ENCODE measurements at regions not wholly inside any gene's neighbourhood (a gene's known extent, or its start where the extent isn't known, plus 50 kb on each side); places are given as distances from the start of the nearest gene placed in this dataset.

GRCh38 chr16:6153901-6154300 is 1056.3 kb upstream of the EEF2KMT start:
- Mint-ChIP-seq H3K9me3 (peaks cover 6 to 7% of the 10 kb centered on the region in 2 donors), H3K27me3 (ENCODE audit: low read depth) (no peaks in the 10 kb centered on the region), H3K4me1 (ENCODE audit: low read depth) (no peaks in the 10 kb centered on the region), H3K27ac (no peak overlapping the region), H3K36me3 (ENCODE audit: insufficient read depth in 2 of 2) (no peaks in the 10 kb centered on the region), H3K4me3 (no peak overlapping the region)
- ATAC-seq (replicated peaks in 1 of 2) (no peak), DNase-seq (no peak)

GRCh38 chr16:6149031-6149430 is 1051.4 kb upstream of the EEF2KMT start:
- peaks cover 5 to 12% of the 10 kb centered on the region in 2 donors for H3K9me3 Mint-ChIP-seq
- no peak for ATAC-seq (replicated peaks in 1 of 2)
- H3K36me3 Mint-ChIP-seq (ENCODE audit: insufficient read depth in 2 of 2): no peaks in the 10 kb centered on the region
- H3K27me3 Mint-ChIP-seq (ENCODE audit: low read depth): no peaks in the 10 kb centered on the region
- H3K4me1 Mint-ChIP-seq (ENCODE audit: low read depth): no peaks in the 10 kb centered on the region
- no peak overlapping the region for H3K4me3 Mint-ChIP-seq
- DNase-seq: no peak
- H3K27ac Mint-ChIP-seq: no peak overlapping the region

- H3K27me3 Mint-ChIP-seq (ENCODE audit: low read depth): no peaks in the 10 kb centered on the region
- H3K4me3 Mint-ChIP-seq: no peak overlapping the region
- H3K4me1 Mint-ChIP-seq (ENCODE audit: low read depth): no peaks in the 10 kb centered on the region
- peaks cover 5 to 12% of the 10 kb centered on the region in 2 donors for H3K9me3 Mint-ChIP-seq
- ATAC-seq (replicated peaks in 1 of 2) (no peak), DNase-seq (no peak)
- no peaks in the 10 kb centered on the region for H3K36me3 Mint-ChIP-seq (ENCODE audit: insufficient read depth in 2 of 2)
- no peak overlapping the region for H3K27ac Mint-ChIP-seq
Measured at GRCh38 chr16:6148361-6148760, 1050.8 kb upstream of the EEF2KMT start.

GRCh38 chr16:6146874-6147425 is 1049.4 kb upstream of the EEF2KMT start:
- Mint-ChIP-seq H3K4me3 (no peak overlapping the region), H3K4me1 (ENCODE audit: low read depth) (no peaks in the 10 kb centered on the region), H3K9me3 (peaks cover 5 to 16% of the 10 kb centered on the region in 2 donors), H3K27me3 (ENCODE audit: low read depth) (no peaks in the 10 kb centered on the region), H3K27ac (no peak overlapping the region), H3K36me3 (ENCODE audit: insufficient read depth in 2 of 2) (no peaks in the 10 kb centered on the region)
- DNase-seq (no peak), ATAC-seq (replicated peaks in 1 of 2) (no peak)

- Mint-ChIP-seq H3K27me3 (ENCODE audit: low read depth) (no peaks in the 10 kb centered on the region), H3K9me3 (peaks cover 6 to 17% of the 10 kb centered on the region in 2 donors), H3K36me3 (ENCODE audit: insufficient read depth in 2 of 2) (no peaks in the 10 kb centered on the region), H3K4me3 (no peak overlapping the region), H3K27ac (no peak overlapping the region), H3K4me1 (ENCODE audit: low read depth) (no peaks in the 10 kb centered on the region)
- DNase-seq: no peak
- ATAC-seq (replicated peaks in 1 of 2): no peak
Measured at GRCh38 chr16:6146356-6146755, 1048.8 kb upstream of the EEF2KMT start.

- no peaks in the 10 kb centered on the region for H3K4me1 Mint-ChIP-seq (ENCODE audit: low read depth)
- peaks cover 12 to 17% of the 10 kb centered on the region in 2 donors for H3K9me3 Mint-ChIP-seq
- no peaks in the 10 kb centered on the region for H3K27me3 Mint-ChIP-seq (ENCODE audit: low read depth)
- ATAC-seq (replicated peaks in 1 of 2): no peak
- H3K36me3 Mint-ChIP-seq (ENCODE audit: insufficient read depth in 2 of 2): peaks cover 0 to 2% of the 10 kb centered on the region in 2 donors
- H3K4me3 Mint-ChIP-seq: no peak overlapping the region
- H3K27ac Mint-ChIP-seq: no peak overlapping the region
- DNase-seq: no peak
Measured at GRCh38 chr16:6144463-6144862, 1046.9 kb upstream of the EEF2KMT start.

GRCh38 chr16:6143020-6143419 is 1045.4 kb upstream of the EEF2KMT start:
- H3K4me1 Mint-ChIP-seq (ENCODE audit: low read depth): no peaks in the 10 kb centered on the region
- peaks cover 11 to 17% of the 10 kb centered on the region in 2 donors for H3K9me3 Mint-ChIP-seq
- H3K36me3 Mint-ChIP-seq (ENCODE audit: insufficient read depth in 2 of 2): peaks cover 0 to 2% of the 10 kb centered on the region in 2 donors
- H3K27ac Mint-ChIP-seq: no peak overlapping the region
- H3K4me3 Mint-ChIP-seq: no peak overlapping the region
- no peaks in the 10 kb centered on the region for H3K27me3 Mint-ChIP-seq (ENCODE audit: low read depth)
- no peak for ATAC-seq (replicated peaks in 1 of 2)
- no peak for DNase-seq

- ATAC-seq (replicated peaks in 1 of 2): no peak
- Mint-ChIP-seq H3K9me3 (peaks cover 11 to 13% of the 10 kb centered on the region in 2 donors), H3K4me1 (ENCODE audit: low read depth) (no peaks in the 10 kb centered on the region)
Measured at GRCh38 chr16:6133009-6133557, 1035.5 kb upstream of the EEF2KMT start.

GRCh38 chr16:6132121-6132520 is 1034.5 kb upstream of the EEF2KMT start:
- no peak for ATAC-seq (replicated peaks in 1 of 2)
- H3K9me3 Mint-ChIP-seq: peaks cover 11 to 13% of the 10 kb centered on the region in 2 donors
- no peaks in the 10 kb centered on the region for H3K4me1 Mint-ChIP-seq (ENCODE audit: low read depth)
- H3K27me3 Mint-ChIP-seq (ENCODE audit: low read depth): no peaks in the 10 kb centered on the region
- no peak overlapping the region for H3K27ac Mint-ChIP-seq
- no peak for DNase-seq
- H3K4me3 Mint-ChIP-seq: no peak overlapping the region
- H3K36me3 Mint-ChIP-seq (ENCODE audit: insufficient read depth in 2 of 2): peaks cover 0 to 2% of the 10 kb centered on the region in 2 donors

More at GRCh38 chr16:6133009-6133557, 1035.5 kb upstream of the EEF2KMT start:
- H3K27ac Mint-ChIP-seq: no peak overlapping the region
- DNase-seq: no peak
- no peaks in the 10 kb centered on the region for H3K27me3 Mint-ChIP-seq (ENCODE audit: low read depth)
- H3K4me3 Mint-ChIP-seq: no peak overlapping the region
- H3K36me3 Mint-ChIP-seq (ENCODE audit: insufficient read depth in 2 of 2): peaks cover 0 to 2% of the 10 kb centered on the region in 2 donors

GRCh38 chr16:6131526-6132050 is 1034.0 kb upstream of the EEF2KMT start:
- no peak for DNase-seq
- H3K36me3 Mint-ChIP-seq (ENCODE audit: insufficient read depth in 2 of 2): peaks cover 0 to 2% of the 10 kb centered on the region in 2 donors
- H3K4me3 Mint-ChIP-seq: no peak overlapping the region
- no peaks in the 10 kb centered on the region for H3K4me1 Mint-ChIP-seq (ENCODE audit: low read depth)
- H3K27ac Mint-ChIP-seq: no peak overlapping the region
- no peaks in the 10 kb centered on the region for H3K27me3 Mint-ChIP-seq (ENCODE audit: low read depth)
- H3K9me3 Mint-ChIP-seq: peaks cover 13% of the 10 kb centered on the region in 2 donors
- ATAC-seq (replicated peaks in 1 of 2): no peak

GRCh38 chr16:6125483-6126259 is 1028.1 kb upstream of the EEF2KMT start:
- Mint-ChIP-seq H3K27me3 (ENCODE audit: low read depth) (no peaks in the 10 kb centered on the region), H3K36me3 (ENCODE audit: insufficient read depth in 2 of 2) (peaks cover 0 to 2% of the 10 kb centered on the region in 2 donors), H3K27ac (no peak overlapping the region), H3K4me3 (no peak overlapping the region), H3K4me1 (ENCODE audit: low read depth) (no peaks in the 10 kb centered on the region), H3K9me3 (peaks cover 9 to 10% of the 10 kb centered on the region in 2 donors)
- ATAC-seq (replicated peaks in 1 of 2) (no peak), DNase-seq (no peak)

GRCh38 chr16:6124136-6124535 is 1026.5 kb upstream of the EEF2KMT start:
- H3K27me3 Mint-ChIP-seq (ENCODE audit: low read depth): no peaks in the 10 kb centered on the region
- H3K9me3 Mint-ChIP-seq: peaks cover under 1 to 4% of the 10 kb centered on the region in 2 donors
- no peak overlapping the region for H3K27ac Mint-ChIP-seq
- DNase-seq (no peak), ATAC-seq (replicated peaks in 1 of 2) (no peak)
- no peaks in the 10 kb centered on the region for H3K36me3 Mint-ChIP-seq (ENCODE audit: insufficient read depth in 2 of 2)
- no peaks in the 10 kb centered on the region for H3K4me1 Mint-ChIP-seq (ENCODE audit: low read depth)
- H3K4me3 Mint-ChIP-seq: no peak overlapping the region

GRCh38 chr16:6122401-6122800 is 1024.8 kb upstream of the EEF2KMT start:
- Mint-ChIP-seq H3K9me3 (peaks cover 3 to 4% of the 10 kb centered on the region in 2 donors), H3K36me3 (ENCODE audit: insufficient read depth in 2 of 2) (no peaks in the 10 kb centered on the region), H3K4me3 (no peak overlapping the region), H3K4me1 (ENCODE audit: low read depth) (no peaks in the 10 kb centered on the region), H3K27me3 (ENCODE audit: low read depth) (no peaks in the 10 kb centered on the region), H3K27ac (no peak overlapping the region)
- DNase-seq (no peak), ATAC-seq (replicated peaks in 1 of 2) (no peak)
